AG10803 (cell line): ENCODE measurements at regions not wholly inside any gene's neighbourhood (a gene's known extent, or its start where the extent isn't known, plus 50 kb on each side); places are given as distances from the start of the nearest gene placed in this dataset.

Experiments used
- DNase-seq: peaks from one replicate; pipeline ENCODE4 v3.0.0; 2010; ENCODE audit warnings: low read depth
- H3K4me3 ChIP-seq: 2 replicates; pipeline ENCODE4 v1.5.1; 2011; ENCODE audit warnings: mild to moderate bottlenecking, low read length, control low read depth
- CTCF ChIP-seq: conservative IDR thresholded peaks from 2 replicates; pipeline ENCODE4 v1.5.1; 2011; ENCODE audit warnings: mild to moderate bottlenecking, low read length, control low read depth, inconsistent platforms

- DNase-seq = peak; percentile 80
- no peak overlapping the region for H3K4me3 ChIP-seq
- TF ChIP-seq CTCF = no peak
Observed at GRCh38 chr9:90340421-90340820, 302.2 kb downstream of the DIRAS2 start.

GRCh38 chr9:90342607-90343006 lies 300.0 kb downstream of the DIRAS2 start:
- no peak overlapping the region for H3K4me3 ChIP-seq
- TF ChIP-seq CTCF = no peak
- DNase-seq = no peak

GRCh38 chr9:90343366-90343765 lies 299.3 kb downstream of the DIRAS2 start:
- H3K4me3 ChIP-seq = no peak overlapping the region
- peak; percentile 19 for DNase-seq
- TF ChIP-seq CTCF = no peak

GRCh38 chr9:90343991-90344390 lies 298.6 kb downstream of the DIRAS2 start:
- TF ChIP-seq CTCF = no peak
- peak; percentile 72 for DNase-seq
- H3K4me3 ChIP-seq = no peak overlapping the region

GRCh38 chr9:90365666-90366065 lies 277.0 kb downstream of the DIRAS2 start:
- no peak for TF ChIP-seq CTCF
- H3K4me3 ChIP-seq = no peak overlapping the region
- no peak for DNase-seq

GRCh38 chr9:90368241-90368640 lies 274.4 kb downstream of the DIRAS2 start:
- TF ChIP-seq CTCF = no peak
- no peak overlapping the region for H3K4me3 ChIP-seq
- DNase-seq = no peak

- peak; percentile 1 for DNase-seq
- no peak for TF ChIP-seq CTCF
- H3K4me3 ChIP-seq = no peak overlapping the region
Observed at GRCh38 chr9:90368928-90369327, 273.7 kb downstream of the DIRAS2 start.
